Stimulated activated CD8-positive, alpha-beta memory T cell treated with anti-CD3 and anti-CD28 coated beads, Interleukin-7, amount 100 ng/mL, for 24 hours (primary cell): ENCODE measurements at regions not wholly inside any gene's neighbourhood (a gene's known extent, or its start where the extent isn't known, plus 50 kb on each side); places are given as distances from the start of the nearest gene placed in this dataset.
"Not testable (repeated sequence)": the region's sequence is repeated elsewhere in the genome, so short reads cannot be mapped to it uniquely, and the experiment has no call there.

Source experiments
- DNase-seq: peaks from one replicate; pipeline ENCODE4 v3.0.0-alpha.2; 2020; ENCODE audit warnings: low read depth

GRCh38 chr11:37322333-37323194 is 724.5 kb upstream of the RAG2 start:
- DNase-seq = no peak

GRCh38 chr11:37320921-37321320 is 722.9 kb upstream of the RAG2 start:
- DNase-seq = no peak

DNA sequence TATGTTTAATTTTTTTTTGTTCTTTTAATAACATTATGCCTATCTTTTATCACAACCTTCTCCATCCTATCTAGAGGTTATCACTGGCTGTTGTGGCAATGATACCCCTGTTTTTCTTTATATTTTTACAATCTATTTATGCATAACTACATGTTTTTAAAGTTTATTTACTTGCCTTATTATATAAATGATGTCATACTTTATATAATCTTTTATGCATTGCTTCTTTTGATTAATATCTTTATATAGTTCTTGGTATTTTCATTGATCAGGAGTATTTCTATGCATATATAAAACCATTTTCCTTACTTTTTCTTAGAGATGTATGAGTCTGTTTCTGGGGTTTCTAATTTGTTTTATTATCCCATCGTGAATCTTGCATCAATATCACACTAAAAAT is 719.8 kb upstream of the RAG2 start:
- DNase-seq = no peak

DNA sequence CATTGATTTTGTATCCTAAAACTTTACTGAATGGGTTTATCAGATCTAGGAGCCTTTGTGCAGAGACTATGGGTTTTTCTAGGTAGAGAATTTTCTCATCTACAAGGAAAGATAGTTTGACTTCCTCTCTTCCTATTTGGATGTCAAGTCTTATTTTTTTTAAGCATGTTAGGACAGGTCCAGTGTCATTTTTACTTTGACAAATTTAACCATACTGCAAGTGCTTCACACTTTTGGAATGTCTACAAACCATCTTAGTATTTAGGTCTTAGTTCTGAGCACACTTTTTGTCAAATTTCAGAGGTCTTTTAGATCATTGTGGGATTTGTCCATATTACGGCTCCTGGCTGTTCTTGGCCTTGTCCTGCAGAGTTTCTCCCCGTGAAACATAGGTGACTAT is 715.2 kb upstream of the RAG2 start:
- DNase-seq = no peak

DNA sequence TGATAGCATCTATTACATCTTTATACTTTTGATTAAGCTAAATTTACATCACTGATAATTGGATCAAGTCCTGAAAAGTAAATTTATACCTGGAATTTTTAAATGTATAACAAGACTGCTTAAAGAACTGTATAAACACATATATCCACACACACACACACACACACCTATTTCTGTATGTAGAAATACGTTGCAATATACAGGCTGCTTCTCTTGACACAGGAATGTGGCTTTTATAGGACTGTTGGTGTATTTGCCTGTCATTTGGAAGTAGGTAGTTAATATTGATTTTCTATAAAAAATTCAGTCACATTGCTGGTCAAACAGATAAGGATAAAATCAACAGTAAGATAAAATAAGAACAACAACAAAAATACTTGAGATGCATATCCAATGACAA is 708.5 kb upstream of the RAG2 start:
- no peak for DNase-seq

DNA sequence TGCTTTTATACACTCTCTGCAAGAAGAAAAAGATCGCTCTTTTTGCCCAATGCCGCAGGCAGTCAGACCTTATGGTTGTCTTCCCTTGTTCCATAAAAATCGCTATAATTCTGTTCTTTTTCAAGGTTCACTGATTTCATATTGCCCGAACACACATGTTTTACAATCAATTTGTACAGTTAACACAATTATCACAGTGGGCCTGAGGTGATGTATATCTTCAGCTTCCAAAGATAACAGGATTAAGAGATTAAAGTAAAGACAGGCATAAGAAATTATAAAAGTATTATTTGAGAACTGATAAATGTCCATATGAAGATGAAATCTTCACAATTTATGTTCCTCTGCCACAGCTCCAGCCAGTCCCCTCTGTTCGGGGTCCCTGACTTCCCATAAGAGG is 703.4 kb upstream of the RAG2 start:
- DNase-seq = not testable (repeated sequence)

GRCh38 chr11:37298173-37298572 is 700.1 kb upstream of the RAG2 start:
- no peak for DNase-seq

- DNase-seq = no peak
Observed at GRCh38 chr11:37286890-37287289, 688.9 kb upstream of the RAG2 start.

DNA sequence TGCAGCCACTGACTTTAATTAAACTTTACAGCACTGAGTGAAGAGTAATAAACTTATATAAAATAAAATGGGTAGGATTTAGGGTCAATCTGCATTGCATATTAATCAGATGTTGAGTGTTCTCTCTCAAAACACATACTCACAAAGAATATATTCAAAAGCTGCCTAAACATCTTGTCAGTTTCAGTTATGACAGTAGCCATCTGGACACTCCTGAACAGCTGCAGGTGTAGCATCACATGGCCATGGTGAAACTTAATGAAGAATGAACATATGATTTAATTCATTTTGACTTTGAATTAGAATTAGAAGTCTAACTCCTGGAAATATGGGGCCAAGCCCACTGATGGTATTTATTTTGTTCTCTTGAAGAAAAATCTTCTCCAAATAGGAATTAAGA is 684.3 kb upstream of the RAG2 start:
- no peak for DNase-seq

GRCh38 chr11:37280200-37280599 is 682.2 kb upstream of the RAG2 start:
- DNase-seq = no peak

- DNase-seq = no peak
Observed at GRCh38 chr11:37277896-37278465, 679.9 kb upstream of the RAG2 start.

GRCh38 chr11:37264783-37265182 is 666.7 kb upstream of the RAG2 start:
- no peak for DNase-seq

- DNase-seq = no peak
Observed at GRCh38 chr11:37264060-37264459, 666.0 kb upstream of the RAG2 start.

GRCh38 chr11:37263467-37263866 is 665.4 kb upstream of the RAG2 start:
- DNase-seq = not testable (repeated sequence)

- no peak for DNase-seq
Observed at GRCh38 chr11:37259734-37260133, 661.7 kb upstream of the RAG2 start.

DNA sequence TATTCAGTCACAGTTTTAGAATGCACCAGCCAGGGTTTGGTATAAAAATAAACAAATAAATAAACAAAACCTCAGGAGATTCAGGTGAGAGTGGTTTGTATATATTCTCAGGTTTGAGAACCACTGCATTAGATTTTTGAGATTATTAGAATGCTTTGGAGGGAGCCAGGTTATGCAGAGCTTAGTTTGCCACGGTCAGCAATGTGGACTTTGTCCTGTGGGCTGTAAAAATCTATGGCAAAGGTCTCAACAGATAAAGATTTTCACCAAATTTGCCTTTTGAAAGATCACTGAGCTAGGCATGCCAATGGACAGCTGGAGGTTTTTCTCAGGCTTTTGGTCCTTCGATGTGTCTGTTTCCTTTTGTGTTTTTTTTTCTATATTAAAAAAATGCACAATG is 650.1 kb upstream of the RAG2 start:
- no peak for DNase-seq

DNA sequence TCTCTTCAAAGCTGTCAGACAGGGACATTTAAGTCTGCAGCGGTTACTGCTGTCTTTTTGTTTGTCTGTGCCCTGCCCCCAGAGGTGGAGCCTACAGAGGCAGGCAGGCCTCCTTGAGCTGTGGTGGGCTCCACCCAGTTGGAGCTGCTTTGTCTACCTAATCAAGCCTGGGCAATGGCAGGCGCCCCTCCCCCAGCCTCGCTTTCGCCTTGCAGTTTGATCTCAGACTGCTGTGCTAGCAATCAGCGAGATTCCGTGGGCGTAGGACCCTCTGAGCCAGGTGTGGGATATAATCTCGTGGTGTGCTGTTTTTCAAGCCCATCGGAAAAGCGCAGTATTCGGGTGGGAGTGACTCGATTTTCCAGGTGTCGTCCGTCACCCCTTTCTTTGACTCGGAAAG is 648.1 kb upstream of the RAG2 start:
- DNase-seq = not testable (repeated sequence)

GRCh38 chr11:37230865-37231264 is 632.8 kb upstream of the RAG2 start:
- no peak for DNase-seq

DNA sequence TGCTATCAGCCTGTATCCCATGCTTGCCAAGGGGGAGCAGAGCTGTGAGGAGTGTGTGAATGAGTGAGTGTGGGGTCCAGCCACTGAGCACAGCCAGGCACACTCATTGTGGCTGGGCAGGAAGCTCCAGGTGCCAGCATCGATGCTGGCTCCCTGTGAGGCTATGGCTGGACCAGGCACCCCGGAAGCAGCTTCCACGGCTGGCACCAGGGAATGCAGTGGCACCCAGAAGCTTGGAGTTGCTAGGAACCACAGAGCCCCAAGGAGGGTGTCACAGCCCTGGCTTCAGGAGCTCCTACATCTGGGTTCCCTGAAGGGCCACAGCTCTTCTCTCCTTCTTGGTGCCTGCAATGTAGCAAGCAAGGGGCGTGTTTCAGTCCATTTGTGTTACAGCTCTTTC is 625.9 kb upstream of the RAG2 start:
- DNase-seq = no peak

DNA sequence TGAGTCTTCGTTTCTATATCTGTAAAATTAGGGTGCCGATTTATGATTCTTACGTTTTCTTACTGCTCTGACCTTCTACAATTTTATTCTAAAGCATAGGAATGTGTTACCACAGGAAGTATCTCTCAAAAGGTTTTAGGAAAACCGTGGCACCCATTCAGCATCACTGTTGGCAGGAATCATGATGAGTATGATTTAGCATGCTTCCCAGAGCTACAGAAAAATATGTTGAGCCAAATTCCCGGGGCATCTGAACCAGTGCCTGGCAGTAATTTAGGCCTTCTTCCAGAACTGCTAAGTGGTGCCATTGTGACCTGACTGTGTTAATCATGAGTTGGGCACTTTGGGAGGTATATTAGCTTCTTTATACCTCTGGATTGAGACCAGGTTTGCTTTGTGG is 605.0 kb upstream of the RAG2 start:
- DNase-seq = no peak

- no peak for DNase-seq
Observed at GRCh38 chr11:37199082-37199481, 601.0 kb upstream of the RAG2 start.

DNA sequence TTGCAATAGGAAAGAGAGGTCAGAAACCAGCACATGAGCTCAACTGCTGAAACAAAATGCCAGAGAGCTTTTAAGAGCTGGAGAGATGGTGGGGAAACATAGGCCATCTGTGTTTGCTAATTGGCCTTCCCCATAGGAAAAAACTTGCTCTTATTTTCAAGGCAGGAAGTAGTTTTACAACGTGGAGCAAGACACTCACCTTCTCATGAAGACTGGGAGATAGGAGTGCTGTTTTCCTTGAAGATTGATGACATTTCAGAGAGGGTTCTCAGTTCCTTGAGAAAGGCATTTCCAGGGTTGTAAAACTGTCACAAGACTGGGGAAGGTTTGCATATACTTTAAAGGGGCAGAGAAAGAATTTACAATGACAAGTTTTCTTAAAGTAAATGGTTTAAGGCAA is 586.3 kb upstream of the RAG2 start:
- DNase-seq = no peak

DNA sequence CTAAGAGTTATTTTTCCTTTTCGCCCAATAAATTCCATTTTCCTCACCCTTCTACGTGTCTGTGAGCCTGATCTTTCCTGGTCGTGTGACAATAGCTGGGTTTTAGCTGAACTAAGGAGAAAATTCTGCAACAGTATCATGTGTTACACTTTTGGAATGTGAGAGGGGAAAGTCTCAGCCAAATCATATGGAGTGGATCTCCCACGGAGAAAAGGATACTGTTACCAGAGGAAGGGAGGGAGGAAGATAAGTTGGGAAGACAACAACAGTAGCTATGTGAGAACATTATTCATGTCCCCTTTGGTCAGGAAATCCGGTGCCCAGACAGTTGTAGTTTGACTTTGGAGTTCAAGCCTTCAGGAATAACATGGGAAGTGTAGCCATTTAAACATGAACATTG is 584.0 kb upstream of the RAG2 start:
- DNase-seq = no peak

DNA sequence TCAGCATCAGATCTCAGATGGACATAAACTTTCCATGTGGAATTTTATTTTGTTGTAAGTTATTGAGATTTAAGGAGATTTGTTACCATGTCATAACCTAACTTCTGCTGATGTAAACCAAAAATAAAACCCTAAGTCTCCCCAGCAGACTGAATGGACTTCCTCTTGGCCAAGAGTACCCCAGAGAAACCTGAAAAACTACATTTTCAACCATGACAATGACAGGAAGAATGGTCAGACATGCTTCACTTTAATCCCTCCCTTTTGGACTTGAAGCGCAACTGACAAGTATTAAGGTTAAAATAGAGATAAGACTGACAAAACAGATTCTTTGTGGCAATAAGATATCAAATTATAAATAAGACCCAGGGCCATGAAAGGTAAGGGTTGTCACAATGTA is 579.7 kb upstream of the RAG2 start:
- DNase-seq = no peak
